Kidney (tissue), 13 donors: ENCODE measurements at regions not wholly inside any gene's neighbourhood (a gene's known extent, or its start where the extent isn't known, plus 50 kb on each side); places are given as distances from the start of the nearest gene placed in this dataset.
A peak's percentile ranks its signal among the peaks of the same experiment; 100 is the strongest.

Experiments used
- DNase-seq, 5 donors: peaks; one replicate each; pipeline ENCODE4 v3.0.0-alpha.2; 2013 to 2020
- FAIRE-seq: peaks from 2 replicates; lab custom pipeline; 2012; peaks lifted over from hg19 to GRCh38; lab: Jason Lieb, UNC
- H3K27ac ChIP-seq, 2 donors: one replicate each; pipeline ENCODE4 v1.7.0; 2013; ENCODE audit warnings: low read depth in 2 of 2, low read length in 2 of 2, inconsistent platforms in 1 of 2
- H3K27me3 ChIP-seq: one replicate; pipeline ENCODE4 v1.7.1; 2013; ENCODE audit warnings: low read length, inconsistent platforms; ENCODE audit not compliant: control insufficient read depth, insufficient read depth
- H3K36me3 ChIP-seq, 3 donors: one replicate each; pipeline versions ENCODE4 v1.7.0 to v1.7.1; 2013; ENCODE audit warnings: low read length in 3 of 3, control low read depth in 1 of 3, inconsistent platforms in 1 of 3; ENCODE audit not compliant: insufficient read depth in 3 of 3, control insufficient read depth in 2 of 3
- H3K4me1 ChIP-seq, 3 donors: one replicate each; pipeline versions ENCODE4 v1.7.0 to v1.7.1; 2013; ENCODE audit warnings: low read length in 3 of 3, inconsistent platforms in 1 of 3, low read depth in 1 of 3; ENCODE audit not compliant: control insufficient read depth in 2 of 3, insufficient read depth in 2 of 3
- H3K4me3 ChIP-seq, 3 donors: one replicate each; pipeline versions ENCODE4 v1.7.0 to v1.8.1; 2013; ENCODE audit warnings: low read length in 3 of 3, control low read depth in 1 of 3, inconsistent platforms in 1 of 3
- H3K9ac ChIP-seq, 3 donors: one replicate each; pipeline versions ENCODE4 v1.7.0 to v1.7.1; 2013; ENCODE audit warnings: low read length in 3 of 3, control low read depth in 1 of 3, inconsistent platforms in 1 of 3
- H3K9me3 ChIP-seq, 3 donors: one replicate each; pipeline versions ENCODE4 v1.7.0 to v1.7.1; 2013; ENCODE audit warnings: low read length in 3 of 3, control low read depth in 1 of 3, inconsistent platforms in 1 of 3; ENCODE audit not compliant: control insufficient read depth in 2 of 3, insufficient read depth in 1 of 3
- intact Hi-C: fragments of 100-400 bp; cut with DNase I; formaldehyde crosslinking; loops from one replicate; pipeline ENCODE4 v1.11.1; 2022
- TF ChIP-seq, protein P1 (sequence below): IDR thresholded peaks from 3 replicates; pipeline ENCODE4 v1.5.1; 2012; ENCODE audit warnings: mild to moderate bottlenecking, moderate library complexity, borderline replicate concordance; ENCODE audit not compliant: insufficient read depth; ENCODE audit errors: extremely low read depth
- donor health status: control.
- donor health status: control.
- donor health status: control.
- donor health status: control.
- donor health status: control.
- donor health status: DM: yes; HTN: yes; CAD: no.
- donor health status: Normal renal cell carcinoma (clear cell type).

GRCh38 chr11:27886857-27887256 lies 186.6 kb upstream of the BDNF start:
- DNase-seq, result peak in 1 of 5 donors; percentile 4
- no peaks in the 10 kb centered on the region for H3K27me3 ChIP-seq
- intact Hi-C loops, result no loop called here
- H3K4me1 ChIP-seq, result no peaks in the 10 kb centered on the region
- TF ChIP-seq, protein P1, sequence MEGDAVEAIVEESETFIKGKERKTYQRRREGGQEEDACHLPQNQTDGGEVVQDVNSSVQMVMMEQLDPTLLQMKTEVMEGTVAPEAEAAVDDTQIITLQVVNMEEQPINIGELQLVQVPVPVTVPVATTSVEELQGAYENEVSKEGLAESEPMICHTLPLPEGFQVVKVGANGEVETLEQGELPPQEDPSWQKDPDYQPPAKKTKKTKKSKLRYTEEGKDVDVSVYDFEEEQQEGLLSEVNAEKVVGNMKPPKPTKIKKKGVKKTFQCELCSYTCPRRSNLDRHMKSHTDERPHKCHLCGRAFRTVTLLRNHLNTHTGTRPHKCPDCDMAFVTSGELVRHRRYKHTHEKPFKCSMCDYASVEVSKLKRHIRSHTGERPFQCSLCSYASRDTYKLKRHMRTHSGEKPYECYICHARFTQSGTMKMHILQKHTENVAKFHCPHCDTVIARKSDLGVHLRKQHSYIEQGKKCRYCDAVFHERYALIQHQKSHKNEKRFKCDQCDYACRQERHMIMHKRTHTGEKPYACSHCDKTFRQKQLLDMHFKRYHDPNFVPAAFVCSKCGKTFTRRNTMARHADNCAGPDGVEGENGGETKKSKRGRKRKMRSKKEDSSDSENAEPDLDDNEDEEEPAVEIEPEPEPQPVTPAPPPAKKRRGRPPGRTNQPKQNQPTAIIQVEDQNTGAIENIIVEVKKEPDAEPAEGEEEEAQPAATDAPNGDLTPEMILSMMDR, result no peak
- no peak for FAIRE-seq
- H3K36me3 ChIP-seq, result no peaks in the 10 kb centered on the region
- H3K27ac ChIP-seq, result no peak overlapping the region
- no peak overlapping the region for H3K4me3 ChIP-seq
- H3K9ac ChIP-seq, result no peak overlapping the region
- no peaks in the 10 kb centered on the region for H3K9me3 ChIP-seq

DNA sequence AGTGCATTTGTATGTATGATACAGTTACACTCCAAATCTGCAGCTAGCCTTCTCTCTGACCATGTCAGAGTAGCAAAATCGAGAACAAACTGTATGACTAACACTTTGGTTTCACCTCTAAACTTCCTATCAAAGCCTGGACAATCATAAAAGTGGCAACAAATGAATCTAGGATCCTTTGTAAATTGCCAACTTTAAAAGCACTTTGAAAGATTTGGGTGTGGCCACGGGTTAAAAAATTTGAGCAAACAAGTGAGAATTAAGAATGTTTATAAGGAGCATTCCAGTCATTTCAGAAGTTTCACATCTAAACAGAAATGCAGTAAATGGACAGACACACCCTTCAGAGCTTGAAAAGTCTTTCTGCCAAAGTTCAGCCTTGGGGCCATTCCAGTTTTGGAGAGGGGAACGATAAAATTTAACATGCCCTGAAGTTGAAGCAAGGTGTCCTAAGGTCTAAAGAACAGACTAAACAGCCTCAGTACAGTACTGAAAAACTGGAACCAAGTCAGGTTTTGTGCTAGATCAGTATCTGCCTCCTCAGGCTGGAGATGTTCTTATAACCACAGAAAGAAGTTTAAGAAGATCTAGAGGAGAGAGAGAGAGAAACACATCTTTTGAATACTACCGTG lies 181.9 kb upstream of the BDNF start:
- no peak for FAIRE-seq
- H3K4me1 ChIP-seq, result no peaks in the 10 kb centered on the region
- no peak overlapping the region for H3K9ac ChIP-seq
- no peaks in the 10 kb centered on the region for H3K36me3 ChIP-seq
- no peaks in the 10 kb centered on the region for H3K27me3 ChIP-seq
- no peak overlapping the region for H3K27ac ChIP-seq
- no peak for DNase-seq
- no peaks in the 10 kb centered on the region for H3K9me3 ChIP-seq
- intact Hi-C loops, result no loop called here
- TF ChIP-seq, protein P1, result no peak
- no peak overlapping the region for H3K4me3 ChIP-seq

DNA sequence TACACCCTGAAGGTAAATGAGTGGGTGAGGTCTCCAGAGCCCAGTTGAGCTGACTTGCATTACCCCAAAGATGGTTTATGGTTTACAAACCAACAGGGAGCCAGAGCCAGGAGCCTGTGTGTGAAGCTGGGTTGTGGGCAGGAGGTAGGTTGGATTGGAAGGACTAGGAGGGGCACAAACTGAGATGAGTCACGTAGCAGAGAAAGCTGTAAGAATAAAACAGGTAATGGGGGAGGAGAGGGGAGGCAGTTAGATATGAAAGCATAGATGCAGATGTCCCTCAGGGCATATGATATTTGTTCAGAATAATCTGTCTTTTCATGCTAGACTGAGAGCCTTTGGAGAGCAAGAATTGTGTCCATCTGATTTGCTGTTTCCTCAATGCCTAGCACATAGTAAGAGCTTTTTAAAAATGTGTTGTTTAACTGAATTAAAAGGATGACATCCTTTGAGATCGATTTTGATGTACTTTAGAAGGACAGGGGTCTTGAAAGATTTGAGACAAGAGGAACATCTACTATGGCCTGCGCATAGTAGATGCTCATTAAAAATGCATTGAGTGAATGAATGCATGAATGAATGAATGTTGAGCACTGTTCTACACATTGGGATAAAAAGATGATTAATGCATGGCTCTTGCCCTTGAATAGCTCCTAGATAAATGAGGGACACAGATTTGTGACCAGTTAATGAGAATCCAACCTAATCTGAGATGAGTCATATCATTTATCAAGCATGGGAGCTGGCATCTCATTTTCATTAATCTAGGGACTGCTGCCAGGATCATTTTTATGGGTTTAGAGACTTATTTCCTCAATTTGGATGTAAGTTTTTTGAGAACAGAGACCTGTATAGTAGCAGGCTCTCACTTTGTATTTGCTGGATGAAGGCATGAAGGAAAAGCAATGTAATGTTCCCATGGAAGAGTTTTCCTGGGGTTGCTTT lies 175.8 kb upstream of the BDNF start:
- no peak overlapping the region for H3K27ac ChIP-seq
- intact Hi-C loops, result no loop called here
- H3K4me1 ChIP-seq, result no peaks in the 10 kb centered on the region
- FAIRE-seq (no peak), DNase-seq (no peak)
- TF ChIP-seq, protein P1, result no peak
- no peaks in the 10 kb centered on the region for H3K27me3 ChIP-seq
- H3K9ac ChIP-seq, result no peak overlapping the region
- no peaks in the 10 kb centered on the region for H3K9me3 ChIP-seq
- no peak overlapping the region for H3K4me3 ChIP-seq
- H3K36me3 ChIP-seq, result no peaks in the 10 kb centered on the region
